ENCODE measurements at regions not wholly inside any gene's neighbourhood (a gene's known extent, or its start where the extent isn't known, plus 50 kb on each side); places are given as distances from the start of the nearest gene placed in this dataset.

DNA sequence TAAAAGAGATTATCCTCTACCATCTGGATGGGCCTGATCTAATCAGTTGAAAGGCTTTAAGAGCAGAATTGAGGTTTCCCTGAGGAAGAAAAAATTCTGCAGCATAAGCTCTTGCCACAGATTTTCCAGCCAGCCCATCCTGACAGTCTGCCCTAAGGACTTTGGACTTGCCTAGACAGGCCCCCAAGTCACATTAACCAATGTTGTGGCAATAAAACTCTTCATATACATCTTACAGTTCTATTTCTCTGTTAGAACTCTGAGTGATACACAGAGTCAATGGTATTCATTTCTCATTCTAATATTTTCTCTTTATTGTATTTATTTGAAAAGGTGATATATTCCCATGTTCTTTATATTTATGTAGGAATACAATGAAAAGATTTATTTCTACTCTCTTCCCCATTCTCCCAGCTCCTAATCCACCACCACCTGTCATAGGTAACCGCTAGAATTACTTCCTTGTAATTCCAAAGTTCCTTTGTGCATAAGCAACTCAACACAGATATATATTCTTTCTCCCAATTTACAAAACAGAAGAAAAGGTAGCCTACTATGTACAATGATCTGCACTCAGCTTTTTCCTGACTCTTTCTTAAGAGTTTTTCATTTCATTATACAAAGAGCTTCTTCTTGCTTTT is 182.1 kb downstream of the CAPZA3 start:
- no peak for ATAC-seq (ENCODE audit: poor library complexity)
- no peak overlapping the region for H3K27ac ChIP-seq (ENCODE audit: low read depth in 1 of 2, low read length in 2 of 2)
- TF ChIP-seq, protein P1, sequence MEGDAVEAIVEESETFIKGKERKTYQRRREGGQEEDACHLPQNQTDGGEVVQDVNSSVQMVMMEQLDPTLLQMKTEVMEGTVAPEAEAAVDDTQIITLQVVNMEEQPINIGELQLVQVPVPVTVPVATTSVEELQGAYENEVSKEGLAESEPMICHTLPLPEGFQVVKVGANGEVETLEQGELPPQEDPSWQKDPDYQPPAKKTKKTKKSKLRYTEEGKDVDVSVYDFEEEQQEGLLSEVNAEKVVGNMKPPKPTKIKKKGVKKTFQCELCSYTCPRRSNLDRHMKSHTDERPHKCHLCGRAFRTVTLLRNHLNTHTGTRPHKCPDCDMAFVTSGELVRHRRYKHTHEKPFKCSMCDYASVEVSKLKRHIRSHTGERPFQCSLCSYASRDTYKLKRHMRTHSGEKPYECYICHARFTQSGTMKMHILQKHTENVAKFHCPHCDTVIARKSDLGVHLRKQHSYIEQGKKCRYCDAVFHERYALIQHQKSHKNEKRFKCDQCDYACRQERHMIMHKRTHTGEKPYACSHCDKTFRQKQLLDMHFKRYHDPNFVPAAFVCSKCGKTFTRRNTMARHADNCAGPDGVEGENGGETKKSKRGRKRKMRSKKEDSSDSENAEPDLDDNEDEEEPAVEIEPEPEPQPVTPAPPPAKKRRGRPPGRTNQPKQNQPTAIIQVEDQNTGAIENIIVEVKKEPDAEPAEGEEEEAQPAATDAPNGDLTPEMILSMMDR (IDR thresholded peaks at IDR 0.05): no peak
- intact Hi-C loops (cut with DNase I, micrococcal nuclease): no loop called here
- no peaks in the 10 kb centered on the region for H3K27me3 ChIP-seq (ENCODE audit: control insufficient read depth in 1 of 2, insufficient read depth in 2 of 2, low read length in 2 of 2)
- Mint-ChIP-seq H3K27me3 (no peaks in the 10 kb centered on the region), H3K36me3 (ENCODE audit: low read depth) (no peaks in the 10 kb centered on the region), H3K9me3 (no peaks in the 10 kb centered on the region), H3K27ac (no peak overlapping the region), H3K4me3 (no peak overlapping the region), H3K4me1 (ENCODE audit: low read depth) (no peaks in the 10 kb centered on the region)
- POLR2A ChIA-PET: no interaction called here
- H3K4me1 ChIP-seq (ENCODE audit: insufficient read depth, low read length): no peaks in the 10 kb centered on the region
- no peak for DNase-seq
- H3K9me3 ChIP-seq (ENCODE audit: control insufficient read depth in 1 of 2, insufficient read depth in 1 of 2, low read length in 2 of 2): no peaks in the 10 kb centered on the region
- H3K4me3 ChIP-seq (ENCODE audit: low read length): no peak overlapping the region
- no peaks in the 10 kb centered on the region for H3K36me3 ChIP-seq (ENCODE audit: insufficient read depth, low read length)
- CTCF ChIA-PET: no interaction called here

DNA sequence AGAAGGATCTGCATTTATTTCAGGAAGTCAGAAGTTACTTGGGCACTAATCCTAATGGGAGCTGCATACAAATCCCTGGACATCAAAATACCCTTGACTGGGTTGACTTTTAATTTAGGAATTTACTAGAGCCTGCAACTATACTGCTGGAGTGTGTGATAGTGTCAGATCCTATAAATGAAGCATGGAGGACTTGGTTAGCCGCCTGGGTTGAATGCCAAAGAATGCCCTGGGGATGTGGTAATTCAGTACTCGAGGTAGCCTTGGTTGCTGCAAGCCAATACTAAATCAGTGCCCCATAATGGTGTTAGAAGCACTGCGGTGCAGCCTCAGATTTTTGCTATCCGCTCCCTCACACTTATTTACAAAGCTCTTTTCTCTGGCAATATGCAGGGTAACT is 184.9 kb downstream of the CAPZA3 start:
- H3K4me1 ChIP-seq (ENCODE audit: insufficient read depth, low read length): no peaks in the 10 kb centered on the region
- DNase-seq: no peak
- H3K27ac Mint-ChIP-seq: no peak overlapping the region
- intact Hi-C loops (cut with DNase I, micrococcal nuclease): no loop called here
- no peaks in the 10 kb centered on the region for H3K9me3 ChIP-seq (ENCODE audit: control insufficient read depth in 1 of 2, insufficient read depth in 1 of 2, low read length in 2 of 2)
- no peaks in the 10 kb centered on the region for H3K4me1 Mint-ChIP-seq (ENCODE audit: low read depth)
- no peak for ATAC-seq (ENCODE audit: poor library complexity)
- TF ChIP-seq, protein P1 (IDR thresholded peaks at IDR 0.05): no peak
- H3K4me3 Mint-ChIP-seq: no peak overlapping the region
- H3K27me3 Mint-ChIP-seq: no peaks in the 10 kb centered on the region
- POLR2A ChIA-PET: no interaction called here
- H3K9me3 Mint-ChIP-seq: no peaks in the 10 kb centered on the region
- H3K27ac ChIP-seq (ENCODE audit: low read depth in 1 of 2, low read length in 2 of 2): no peak overlapping the region
- H3K4me3 ChIP-seq (ENCODE audit: low read length): no peak overlapping the region
- no peaks in the 10 kb centered on the region for H3K27me3 ChIP-seq (ENCODE audit: control insufficient read depth in 1 of 2, insufficient read depth in 2 of 2, low read length in 2 of 2)
- no peaks in the 10 kb centered on the region for H3K36me3 ChIP-seq (ENCODE audit: insufficient read depth, low read length)
- no peaks in the 10 kb centered on the region for H3K36me3 Mint-ChIP-seq (ENCODE audit: low read depth)
- CTCF ChIA-PET: no interaction called here

- no peaks in the 10 kb centered on the region for H3K9me3 Mint-ChIP-seq
- no peaks in the 10 kb centered on the region for H3K4me1 ChIP-seq (ENCODE audit: insufficient read depth, low read length)
- TF ChIP-seq, protein P1 (IDR thresholded peaks at IDR 0.05): no peak
- CTCF ChIA-PET: no interaction called here
- intact Hi-C loops (cut with DNase I, micrococcal nuclease): no loop called here
- no peak for DNase-seq
- H3K27me3 ChIP-seq (ENCODE audit: control insufficient read depth in 1 of 2, insufficient read depth in 2 of 2, low read length in 2 of 2): no peaks in the 10 kb centered on the region
- H3K36me3 Mint-ChIP-seq (ENCODE audit: low read depth): no peaks in the 10 kb centered on the region
- no peak overlapping the region for H3K27ac Mint-ChIP-seq
- no peak overlapping the region for H3K4me3 ChIP-seq (ENCODE audit: low read length)
- no peaks in the 10 kb centered on the region for H3K27me3 Mint-ChIP-seq
- H3K4me3 Mint-ChIP-seq: no peak overlapping the region
- no peak overlapping the region for H3K27ac ChIP-seq (ENCODE audit: low read depth in 1 of 2, low read length in 2 of 2)
- POLR2A ChIA-PET: no interaction called here
- H3K4me1 Mint-ChIP-seq (ENCODE audit: low read depth): no peaks in the 10 kb centered on the region
- no peak for ATAC-seq (ENCODE audit: poor library complexity)
- no peaks in the 10 kb centered on the region for H3K9me3 ChIP-seq (ENCODE audit: control insufficient read depth in 1 of 2, insufficient read depth in 1 of 2, low read length in 2 of 2)
- H3K36me3 ChIP-seq (ENCODE audit: insufficient read depth, low read length): no peaks in the 10 kb centered on the region
Observed at GRCh38 chr12:18923721-18924120, 185.8 kb downstream of the CAPZA3 start.
